PC-9 (cell line): ENCODE measurements at regions not wholly inside any gene's neighbourhood (a gene's known extent, or its start where the extent isn't known, plus 50 kb on each side); places are given as distances from the start of the nearest gene placed in this dataset.

ENCODE experiments used
- EZH2 ChIP-seq: fragments of 200-600 bp; sonication (generic); IDR thresholded peaks from 2 replicates; pipeline ENCODE4 v1.8.0; 2017; ENCODE audit warnings: antibody characterized with exemption, low read depth
- TF ChIP-seq, protein P1 (sequence below): fragments of 200-600 bp; sonication (generic); conservative IDR thresholded peaks from 2 replicates; pipeline ENCODE4 v1.6.1; 2017; ENCODE audit warnings: mixed run types, antibody characterized with exemption, mild to moderate bottlenecking, moderate library complexity

DNA sequence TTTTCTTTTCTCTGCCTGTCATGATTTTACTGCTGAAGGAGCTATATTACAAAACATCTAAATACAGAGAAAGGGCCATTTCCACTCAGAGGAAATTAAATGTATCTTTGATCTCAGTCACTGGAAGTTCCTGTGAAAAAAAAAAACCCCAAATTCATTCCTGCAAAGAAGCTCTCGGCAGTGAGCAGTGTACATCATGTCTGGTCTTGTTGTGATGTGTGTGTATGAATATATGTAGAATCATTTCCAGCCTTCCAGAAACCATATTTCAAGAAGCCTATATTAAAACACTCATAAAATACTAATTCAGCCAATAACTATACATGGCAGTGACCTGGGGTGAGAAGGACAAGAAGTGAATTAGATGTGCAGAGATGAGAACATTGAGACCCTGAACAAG, 393.2 kb upstream of the TENM4 start:
- TF ChIP-seq, protein P1, sequence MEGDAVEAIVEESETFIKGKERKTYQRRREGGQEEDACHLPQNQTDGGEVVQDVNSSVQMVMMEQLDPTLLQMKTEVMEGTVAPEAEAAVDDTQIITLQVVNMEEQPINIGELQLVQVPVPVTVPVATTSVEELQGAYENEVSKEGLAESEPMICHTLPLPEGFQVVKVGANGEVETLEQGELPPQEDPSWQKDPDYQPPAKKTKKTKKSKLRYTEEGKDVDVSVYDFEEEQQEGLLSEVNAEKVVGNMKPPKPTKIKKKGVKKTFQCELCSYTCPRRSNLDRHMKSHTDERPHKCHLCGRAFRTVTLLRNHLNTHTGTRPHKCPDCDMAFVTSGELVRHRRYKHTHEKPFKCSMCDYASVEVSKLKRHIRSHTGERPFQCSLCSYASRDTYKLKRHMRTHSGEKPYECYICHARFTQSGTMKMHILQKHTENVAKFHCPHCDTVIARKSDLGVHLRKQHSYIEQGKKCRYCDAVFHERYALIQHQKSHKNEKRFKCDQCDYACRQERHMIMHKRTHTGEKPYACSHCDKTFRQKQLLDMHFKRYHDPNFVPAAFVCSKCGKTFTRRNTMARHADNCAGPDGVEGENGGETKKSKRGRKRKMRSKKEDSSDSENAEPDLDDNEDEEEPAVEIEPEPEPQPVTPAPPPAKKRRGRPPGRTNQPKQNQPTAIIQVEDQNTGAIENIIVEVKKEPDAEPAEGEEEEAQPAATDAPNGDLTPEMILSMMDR: no peak
- no peak for TF ChIP-seq EZH2
